H1 (cell line): ENCODE measurements at regions not wholly inside any gene's neighbourhood (a gene's known extent, or its start where the extent isn't known, plus 50 kb on each side); places are given as distances from the start of the nearest gene placed in this dataset.

Experiments
- HDAC6 ChIP-seq: IDR thresholded peaks from one replicate; pipeline ENCODE4 v1.7.1; 2012; ENCODE audit warnings: low read depth, mild to moderate bottlenecking, inconsistent platforms, low read length, moderate library complexity
- JUN ChIP-seq: IDR thresholded peaks from 2 replicates; pipeline ENCODE4 v1.6.1; 2011; ENCODE audit warnings: low read depth, mild to moderate bottlenecking, improper control_type of control experiment, low read length
- NRF1 ChIP-seq: IDR thresholded peaks from 2 replicates; pipeline ENCODE4 v1.6.1; 2011; ENCODE audit warnings: mild to moderate bottlenecking, low read depth, low read length, improper control_type of control experiment
- TBP ChIP-seq: IDR thresholded peaks from 2 replicates; pipeline ENCODE4 v1.6.1; 2011; ENCODE audit warnings: low read depth, low read length, improper control_type of control experiment
- TF ChIP-seq, protein P1 (sequence below): fragments of 300-600 bp; sonication (generic); IDR thresholded peaks from 2 replicates; pipeline ENCODE4 v1.7.1; 2012; ENCODE audit warnings: low read length, moderate library complexity, mild to moderate bottlenecking, inconsistent platforms; ENCODE audit not compliant: insufficient replicate concordance
- TF ChIP-seq, protein P2 (sequence below): IDR thresholded peaks from 2 replicates; pipeline ENCODE4 v1.6.1; 2012; ENCODE audit warnings: low read length, inconsistent platforms

DNA sequence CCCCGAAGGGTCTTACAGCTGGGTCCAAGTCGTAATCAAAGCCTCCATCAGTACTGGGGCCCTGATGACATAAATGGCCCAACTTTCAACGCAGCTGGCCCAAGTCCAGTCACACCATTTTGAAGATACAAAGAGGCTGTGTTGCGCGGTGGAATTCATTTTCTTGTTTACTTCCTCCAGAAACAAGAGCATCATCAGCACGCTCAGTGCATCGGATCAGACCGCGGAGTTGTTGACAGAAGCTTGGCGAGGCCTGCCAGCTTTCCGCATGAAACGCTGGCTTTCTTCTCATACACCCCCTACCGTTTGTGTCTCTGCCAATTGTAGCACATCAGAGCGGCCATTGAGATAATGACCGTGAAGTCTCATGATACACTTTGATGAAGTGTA lies 101.7 kb upstream of the SPATA31D4 start (continued):
- TF ChIP-seq, protein P1, sequence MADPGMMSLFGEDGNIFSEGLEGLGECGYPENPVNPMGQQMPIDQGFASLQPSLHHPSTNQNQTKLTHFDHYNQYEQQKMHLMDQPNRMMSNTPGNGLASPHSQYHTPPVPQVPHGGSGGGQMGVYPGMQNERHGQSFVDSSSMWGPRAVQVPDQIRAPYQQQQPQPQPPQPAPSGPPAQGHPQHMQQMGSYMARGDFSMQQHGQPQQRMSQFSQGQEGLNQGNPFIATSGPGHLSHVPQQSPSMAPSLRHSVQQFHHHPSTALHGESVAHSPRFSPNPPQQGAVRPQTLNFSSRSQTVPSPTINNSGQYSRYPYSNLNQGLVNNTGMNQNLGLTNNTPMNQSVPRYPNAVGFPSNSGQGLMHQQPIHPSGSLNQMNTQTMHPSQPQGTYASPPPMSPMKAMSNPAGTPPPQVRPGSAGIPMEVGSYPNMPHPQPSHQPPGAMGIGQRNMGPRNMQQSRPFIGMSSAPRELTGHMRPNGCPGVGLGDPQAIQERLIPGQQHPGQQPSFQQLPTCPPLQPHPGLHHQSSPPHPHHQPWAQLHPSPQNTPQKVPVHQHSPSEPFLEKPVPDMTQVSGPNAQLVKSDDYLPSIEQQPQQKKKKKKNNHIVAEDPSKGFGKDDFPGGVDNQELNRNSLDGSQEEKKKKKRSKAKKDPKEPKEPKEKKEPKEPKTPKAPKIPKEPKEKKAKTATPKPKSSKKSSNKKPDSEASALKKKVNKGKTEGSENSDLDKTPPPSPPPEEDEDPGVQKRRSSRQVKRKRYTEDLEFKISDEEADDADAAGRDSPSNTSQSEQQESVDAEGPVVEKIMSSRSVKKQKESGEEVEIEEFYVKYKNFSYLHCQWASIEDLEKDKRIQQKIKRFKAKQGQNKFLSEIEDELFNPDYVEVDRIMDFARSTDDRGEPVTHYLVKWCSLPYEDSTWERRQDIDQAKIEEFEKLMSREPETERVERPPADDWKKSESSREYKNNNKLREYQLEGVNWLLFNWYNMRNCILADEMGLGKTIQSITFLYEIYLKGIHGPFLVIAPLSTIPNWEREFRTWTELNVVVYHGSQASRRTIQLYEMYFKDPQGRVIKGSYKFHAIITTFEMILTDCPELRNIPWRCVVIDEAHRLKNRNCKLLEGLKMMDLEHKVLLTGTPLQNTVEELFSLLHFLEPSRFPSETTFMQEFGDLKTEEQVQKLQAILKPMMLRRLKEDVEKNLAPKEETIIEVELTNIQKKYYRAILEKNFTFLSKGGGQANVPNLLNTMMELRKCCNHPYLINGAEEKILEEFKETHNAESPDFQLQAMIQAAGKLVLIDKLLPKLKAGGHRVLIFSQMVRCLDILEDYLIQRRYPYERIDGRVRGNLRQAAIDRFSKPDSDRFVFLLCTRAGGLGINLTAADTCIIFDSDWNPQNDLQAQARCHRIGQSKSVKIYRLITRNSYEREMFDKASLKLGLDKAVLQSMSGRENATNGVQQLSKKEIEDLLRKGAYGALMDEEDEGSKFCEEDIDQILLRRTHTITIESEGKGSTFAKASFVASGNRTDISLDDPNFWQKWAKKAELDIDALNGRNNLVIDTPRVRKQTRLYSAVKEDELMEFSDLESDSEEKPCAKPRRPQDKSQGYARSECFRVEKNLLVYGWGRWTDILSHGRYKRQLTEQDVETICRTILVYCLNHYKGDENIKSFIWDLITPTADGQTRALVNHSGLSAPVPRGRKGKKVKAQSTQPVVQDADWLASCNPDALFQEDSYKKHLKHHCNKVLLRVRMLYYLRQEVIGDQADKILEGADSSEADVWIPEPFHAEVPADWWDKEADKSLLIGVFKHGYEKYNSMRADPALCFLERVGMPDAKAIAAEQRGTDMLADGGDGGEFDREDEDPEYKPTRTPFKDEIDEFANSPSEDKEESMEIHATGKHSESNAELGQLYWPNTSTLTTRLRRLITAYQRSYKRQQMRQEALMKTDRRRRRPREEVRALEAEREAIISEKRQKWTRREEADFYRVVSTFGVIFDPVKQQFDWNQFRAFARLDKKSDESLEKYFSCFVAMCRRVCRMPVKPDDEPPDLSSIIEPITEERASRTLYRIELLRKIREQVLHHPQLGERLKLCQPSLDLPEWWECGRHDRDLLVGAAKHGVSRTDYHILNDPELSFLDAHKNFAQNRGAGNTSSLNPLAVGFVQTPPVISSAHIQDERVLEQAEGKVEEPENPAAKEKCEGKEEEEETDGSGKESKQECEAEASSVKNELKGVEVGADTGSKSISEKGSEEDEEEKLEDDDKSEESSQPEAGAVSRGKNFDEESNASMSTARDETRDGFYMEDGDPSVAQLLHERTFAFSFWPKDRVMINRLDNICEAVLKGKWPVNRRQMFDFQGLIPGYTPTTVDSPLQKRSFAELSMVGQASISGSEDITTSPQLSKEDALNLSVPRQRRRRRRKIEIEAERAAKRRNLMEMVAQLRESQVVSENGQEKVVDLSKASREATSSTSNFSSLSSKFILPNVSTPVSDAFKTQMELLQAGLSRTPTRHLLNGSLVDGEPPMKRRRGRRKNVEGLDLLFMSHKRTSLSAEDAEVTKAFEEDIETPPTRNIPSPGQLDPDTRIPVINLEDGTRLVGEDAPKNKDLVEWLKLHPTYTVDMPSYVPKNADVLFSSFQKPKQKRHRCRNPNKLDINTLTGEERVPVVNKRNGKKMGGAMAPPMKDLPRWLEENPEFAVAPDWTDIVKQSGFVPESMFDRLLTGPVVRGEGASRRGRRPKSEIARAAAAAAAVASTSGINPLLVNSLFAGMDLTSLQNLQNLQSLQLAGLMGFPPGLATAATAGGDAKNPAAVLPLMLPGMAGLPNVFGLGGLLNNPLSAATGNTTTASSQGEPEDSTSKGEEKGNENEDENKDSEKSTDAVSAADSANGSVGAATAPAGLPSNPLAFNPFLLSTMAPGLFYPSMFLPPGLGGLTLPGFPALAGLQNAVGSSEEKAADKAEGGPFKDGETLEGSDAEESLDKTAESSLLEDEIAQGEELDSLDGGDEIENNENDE, result no peak
- no peak for TF ChIP-seq HDAC6
- TF ChIP-seq TBP, result no peak
- TF ChIP-seq, protein P2, sequence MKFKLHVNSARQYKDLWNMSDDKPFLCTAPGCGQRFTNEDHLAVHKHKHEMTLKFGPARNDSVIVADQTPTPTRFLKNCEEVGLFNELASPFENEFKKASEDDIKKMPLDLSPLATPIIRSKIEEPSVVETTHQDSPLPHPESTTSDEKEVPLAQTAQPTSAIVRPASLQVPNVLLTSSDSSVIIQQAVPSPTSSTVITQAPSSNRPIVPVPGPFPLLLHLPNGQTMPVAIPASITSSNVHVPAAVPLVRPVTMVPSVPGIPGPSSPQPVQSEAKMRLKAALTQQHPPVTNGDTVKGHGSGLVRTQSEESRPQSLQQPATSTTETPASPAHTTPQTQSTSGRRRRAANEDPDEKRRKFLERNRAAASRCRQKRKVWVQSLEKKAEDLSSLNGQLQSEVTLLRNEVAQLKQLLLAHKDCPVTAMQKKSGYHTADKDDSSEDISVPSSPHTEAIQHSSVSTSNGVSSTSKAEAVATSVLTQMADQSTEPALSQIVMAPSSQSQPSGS, result no peak
- TF ChIP-seq NRF1, result no peak
- no peak for TF ChIP-seq JUN
